GM03348 (cell line): ENCODE measurements at regions not wholly inside any gene's neighbourhood (a gene's known extent, or its start where the extent isn't known, plus 50 kb on each side); places are given as distances from the start of the nearest gene placed in this dataset.

Source experiments
- DNase-seq: peaks from one replicate; pipeline ENCODE4 v3.0.0; 2012; ENCODE audit warnings: low spot score

GRCh38 chrX:151476604-151477303, 79.7 kb downstream of the VMA21 start:
- DNase-seq, result no peak

DNA sequence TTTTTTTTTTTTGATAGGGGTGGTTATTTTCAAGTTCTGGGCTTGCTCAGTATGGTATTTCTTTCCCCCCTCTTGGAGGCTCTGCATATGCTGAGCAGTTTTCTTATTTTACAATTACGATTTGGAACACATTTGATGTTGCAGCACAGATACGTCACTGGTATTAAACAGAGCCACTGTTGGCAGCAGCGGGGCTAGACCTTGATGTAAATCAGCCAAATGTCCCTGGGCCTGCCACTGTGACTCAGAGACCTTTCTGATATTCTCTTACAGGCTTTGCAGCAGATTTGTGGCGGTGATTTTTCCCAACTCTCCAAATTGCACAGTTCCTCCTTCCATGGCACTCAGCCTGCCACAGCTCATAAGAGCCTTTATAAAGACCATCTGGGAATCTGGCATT, 81.1 kb downstream of the VMA21 start:
- DNase-seq, result no peak

DNA sequence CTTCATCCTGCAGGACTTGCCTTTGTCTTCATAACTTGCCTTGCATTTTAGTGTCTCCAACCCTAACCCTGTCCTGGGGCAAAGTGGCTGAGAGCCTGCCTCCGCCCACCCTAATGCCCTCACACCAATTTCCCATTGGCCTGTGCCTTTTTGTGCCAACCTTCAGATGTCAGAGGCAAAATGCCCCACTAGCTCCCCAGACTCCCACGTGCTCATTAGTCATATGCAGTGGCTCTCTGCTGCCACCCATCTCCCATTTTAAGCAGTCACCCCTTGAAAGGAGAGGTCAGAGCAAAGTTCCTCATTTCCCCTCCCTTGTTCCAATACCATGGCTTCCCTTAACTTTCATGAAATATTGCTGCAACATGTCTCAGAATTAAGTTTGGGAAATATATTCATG, 74.8 kb upstream of the PASD1 start:
- DNase-seq, result no peak

DNA sequence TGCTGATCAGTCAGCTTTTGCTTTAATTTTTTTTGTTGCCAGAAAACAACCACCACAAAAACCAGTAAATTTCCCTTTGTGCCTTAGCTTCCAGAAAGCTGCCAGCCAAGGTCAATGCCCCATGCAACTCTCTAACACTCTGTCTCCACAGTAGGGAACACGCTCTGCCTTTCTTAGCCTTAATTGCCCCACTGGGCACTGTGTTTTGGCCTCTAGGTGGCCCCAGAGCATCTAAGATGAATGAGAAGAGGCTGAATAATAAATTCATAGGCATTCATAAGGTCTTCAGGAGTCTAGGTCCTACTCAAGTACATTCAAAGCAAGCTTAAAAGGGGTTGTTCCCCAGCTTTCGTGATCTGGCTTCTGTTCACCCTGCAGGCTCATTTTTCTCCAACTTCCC, 57.7 kb upstream of the PASD1 start:
- DNase-seq, result peak; percentile 40

DNA sequence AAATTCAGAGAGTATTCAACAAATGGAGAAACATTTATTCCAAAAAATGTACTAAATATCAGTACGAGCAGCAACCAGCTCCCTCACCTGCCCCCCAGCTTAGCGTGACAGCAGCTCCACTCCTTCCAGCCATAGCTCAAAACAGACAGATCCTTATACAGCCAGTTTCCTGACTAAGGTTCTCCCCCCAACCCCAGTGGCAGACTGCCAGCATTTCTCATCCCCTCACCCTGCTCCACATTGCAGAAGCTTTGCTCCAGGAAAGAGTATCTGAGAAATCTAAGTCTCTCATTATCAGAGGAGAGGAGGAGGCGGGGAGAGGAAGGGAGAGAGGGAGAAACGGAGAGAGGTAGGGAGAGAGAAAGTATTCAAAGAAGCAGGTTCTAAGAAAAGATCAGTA, 53.3 kb upstream of the PASD1 start:
- no peak for DNase-seq

DNA sequence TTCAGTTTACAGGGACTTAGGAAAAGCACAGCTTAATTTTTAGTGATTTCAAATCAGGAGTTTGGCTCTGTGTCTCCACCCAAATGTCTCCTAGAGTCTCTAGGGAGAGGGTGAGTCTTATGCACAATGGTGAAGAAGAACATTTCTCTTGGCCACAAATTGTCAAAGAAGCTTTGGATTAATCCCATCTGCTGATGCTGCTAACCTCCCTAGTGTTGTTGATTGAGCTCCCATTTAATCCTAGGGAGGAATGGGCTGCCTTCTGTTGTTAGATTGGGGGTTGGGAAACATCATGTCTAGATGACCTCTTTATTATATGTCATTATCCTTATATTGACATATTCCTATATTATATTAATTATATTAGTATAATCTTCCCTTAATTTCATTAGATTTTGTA, 50.0 kb upstream of the PASD1 start:
- DNase-seq, result no peak
